AML-193 (cell line): ENCODE measurements at regions not wholly inside any gene's neighbourhood (a gene's known extent, or its start where the extent isn't known, plus 50 kb on each side); places are given as distances from the start of the nearest gene placed in this dataset.
"Not testable (repeated sequence)": the region's sequence is repeated elsewhere in the genome, so short reads cannot be mapped to it uniquely, and the experiment has no call there.

Experiments used
- DNase-seq, 2 experiments: peaks; one replicate each; lab custom pipeline; 2025; lab: John Stamatoyannopoulos, UW

DNA sequence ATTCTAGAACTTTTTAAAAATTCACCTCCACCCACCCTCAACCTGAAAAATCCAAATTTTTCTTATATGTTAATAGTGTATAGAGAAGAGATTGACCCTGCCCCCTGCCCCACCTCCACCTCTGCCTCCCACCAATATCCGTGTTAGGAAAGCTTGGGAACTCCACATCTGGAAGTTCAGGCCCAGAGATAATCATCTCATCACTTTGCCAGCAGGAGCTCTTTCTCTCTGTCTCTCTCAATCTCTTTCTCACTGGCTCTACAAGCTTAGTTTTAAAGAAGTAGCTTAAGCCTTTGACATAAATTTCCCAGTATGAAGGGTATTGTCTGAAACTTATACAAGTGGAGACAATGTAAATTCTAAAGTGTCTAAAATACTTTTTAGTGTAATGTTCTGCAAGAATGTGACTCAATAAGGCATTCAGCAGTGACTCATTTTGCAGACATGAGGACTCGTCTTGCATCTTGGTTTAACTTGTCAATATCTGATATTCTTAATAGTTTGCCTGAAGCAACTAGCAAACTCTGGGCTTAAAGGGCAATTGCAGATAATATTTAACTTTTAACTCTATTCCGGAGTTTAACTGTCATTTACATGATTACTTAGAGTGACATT is 299.8 kb upstream of the EPHA3 start:
- no peak for DNase-seq

DNA sequence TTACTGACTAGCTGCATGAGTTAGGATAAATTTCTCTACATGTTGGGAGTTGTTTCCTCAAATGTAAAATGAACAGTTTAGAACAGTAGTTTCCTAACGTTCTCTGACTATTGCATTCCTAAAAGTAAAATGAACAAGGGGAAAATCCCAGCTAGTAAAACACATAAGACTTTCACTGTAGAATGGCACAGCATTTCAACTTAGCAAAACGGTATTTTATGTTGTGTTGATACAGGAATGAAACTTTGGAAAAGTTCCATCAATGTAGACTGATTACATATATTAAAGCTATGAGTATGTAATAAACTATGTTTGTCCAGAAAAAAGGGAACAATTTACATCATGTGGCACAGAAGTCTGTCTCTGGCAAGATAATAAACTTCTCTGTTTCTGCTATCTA is 297.4 kb upstream of the EPHA3 start:
- DNase-seq, result no peak

DNA sequence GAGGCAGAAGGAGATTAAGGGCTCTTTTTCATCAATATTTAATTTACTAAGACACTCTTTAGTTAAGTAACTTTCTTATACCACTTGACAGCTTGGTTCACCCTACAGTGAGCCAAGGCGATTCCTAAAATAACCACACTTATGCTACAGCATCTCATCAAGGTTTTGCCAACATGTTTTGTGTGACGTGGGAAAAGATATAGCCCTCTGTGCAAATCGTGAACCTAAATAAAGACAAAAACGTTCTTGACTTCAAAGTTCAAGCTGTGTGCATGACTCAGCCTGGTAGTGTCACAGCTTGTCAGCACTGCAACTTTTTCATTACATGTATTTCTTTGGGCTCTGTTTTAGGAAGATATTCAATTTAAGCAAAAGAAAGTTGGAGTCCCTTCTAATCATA is 297.0 kb upstream of the EPHA3 start:
- no peak for DNase-seq

DNA sequence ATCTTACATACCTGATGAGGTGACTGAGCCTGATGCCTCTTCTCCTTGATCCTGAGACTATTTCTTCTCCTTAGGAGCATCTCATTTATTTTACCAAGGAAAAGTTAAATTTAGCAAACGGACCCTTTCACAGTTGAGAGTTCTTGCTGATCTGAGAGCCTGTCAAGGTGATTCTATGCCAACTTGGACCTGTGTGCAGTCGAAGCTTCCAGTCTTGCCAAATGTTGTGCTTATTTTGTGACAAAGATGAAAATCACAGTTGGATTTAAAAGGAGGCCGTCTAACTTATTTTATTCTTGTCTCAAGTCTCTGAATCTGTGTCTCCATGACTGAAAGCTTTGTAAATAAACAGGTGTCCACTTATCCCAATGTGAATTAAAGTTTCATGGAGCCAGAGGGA is 296.3 kb upstream of the EPHA3 start:
- no peak for DNase-seq

DNA sequence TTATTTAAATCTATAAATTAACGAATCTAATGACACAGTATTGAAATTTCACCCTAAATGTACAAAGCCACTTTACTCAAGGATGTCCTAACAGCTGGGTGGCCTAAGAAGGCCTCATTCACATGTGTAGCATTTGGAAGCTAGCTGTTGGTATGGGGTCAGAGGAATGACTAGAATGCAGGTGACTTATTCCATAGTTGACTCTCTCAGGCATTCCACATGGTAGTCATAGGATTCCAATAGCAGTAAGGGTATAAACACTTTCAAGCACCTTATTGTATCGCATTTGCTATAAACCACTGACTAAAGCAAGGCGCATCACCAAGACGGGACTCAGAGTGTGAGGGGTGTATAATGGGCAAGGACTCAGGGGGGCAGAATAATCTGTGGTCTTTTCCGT is 294.8 kb upstream of the EPHA3 start:
- DNase-seq, result no peak

- no peak for DNase-seq
Measured at GRCh38 chr3:88816445-88816844, 291.0 kb upstream of the EPHA3 start.

DNA sequence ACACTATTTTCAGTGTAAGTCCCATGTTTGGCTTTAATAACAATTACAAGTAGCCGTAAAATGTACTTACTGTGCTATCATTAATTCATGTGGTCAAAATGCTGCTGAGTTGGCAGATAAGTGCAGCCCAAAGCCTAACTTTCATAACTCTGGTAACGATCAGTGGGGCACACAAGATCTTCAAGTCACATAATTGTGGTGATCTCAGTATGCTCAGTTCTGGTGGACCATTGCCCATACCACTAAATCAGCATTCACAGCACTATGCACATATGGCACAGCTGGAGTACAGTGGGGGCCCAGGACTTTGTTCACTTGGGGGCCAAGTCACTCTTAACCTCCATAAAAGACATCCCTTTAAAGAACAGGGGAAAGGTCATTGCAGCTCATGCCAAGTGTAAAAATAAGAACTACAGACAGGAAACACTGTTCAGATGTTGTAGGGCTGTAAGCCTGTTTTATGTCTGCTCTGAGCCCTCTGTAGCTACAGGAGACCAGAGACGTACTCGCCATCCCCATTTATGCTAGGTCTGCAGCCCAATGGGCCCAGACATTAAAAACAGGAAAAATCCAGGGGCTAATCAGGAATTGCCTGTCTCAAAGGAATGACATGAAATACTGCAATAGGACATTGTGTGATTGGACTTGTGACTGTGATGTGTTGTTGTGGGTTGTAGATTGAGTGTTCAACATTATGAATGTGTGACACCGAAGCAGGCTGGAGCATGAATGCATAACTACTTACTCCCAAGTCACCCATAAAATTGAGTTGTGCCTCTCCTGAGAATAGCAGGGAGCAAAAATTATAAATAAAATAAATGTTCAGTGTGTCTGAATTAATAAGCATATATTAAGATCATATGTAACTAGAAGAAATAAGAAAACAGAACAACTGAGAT is 282.5 kb upstream of the EPHA3 start:
- no peak for DNase-seq

DNA sequence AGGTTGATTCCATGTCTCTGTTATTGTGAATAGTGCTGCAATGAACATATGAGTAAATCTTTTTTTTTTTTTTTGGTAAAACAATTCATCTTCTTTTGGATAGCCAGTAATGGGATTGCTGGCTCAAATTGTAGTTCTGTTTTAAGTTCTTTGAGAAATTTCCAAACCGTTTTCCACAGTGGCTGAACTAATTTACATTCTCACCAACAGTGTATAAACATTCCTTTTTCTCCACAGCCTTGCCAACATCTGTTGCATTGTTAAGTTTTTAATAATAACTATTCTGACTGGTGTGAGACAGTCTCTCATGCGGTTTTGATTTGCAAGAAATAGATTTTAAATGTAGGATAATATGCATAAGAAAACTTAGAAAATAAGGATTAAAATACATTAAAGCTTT is 279.0 kb upstream of the EPHA3 start:
- DNase-seq, result no peak

- DNase-seq, result no peak
Measured at GRCh38 chr3:88852606-88853005, 254.8 kb upstream of the EPHA3 start.

GRCh38 chr3:88863196-88863595 is 244.2 kb upstream of the EPHA3 start:
- DNase-seq, result no peak

DNA sequence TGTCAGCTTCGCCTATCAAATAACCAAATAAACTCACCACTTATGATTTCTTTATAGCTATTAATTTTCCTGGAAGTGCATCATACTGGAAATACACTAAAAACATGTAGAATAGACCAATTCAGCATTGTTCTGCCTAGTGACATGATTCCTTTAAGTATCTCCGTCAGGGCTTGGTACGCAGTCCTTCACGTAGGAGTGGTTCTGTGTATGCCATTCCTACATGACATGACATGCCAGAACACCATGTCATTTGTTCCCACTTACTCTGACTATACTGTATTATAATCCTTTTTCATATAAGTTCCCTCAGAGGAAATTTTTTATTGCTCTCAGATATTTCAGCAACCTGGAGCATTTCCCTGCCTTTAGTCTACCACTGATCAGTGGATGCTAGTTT is 230.7 kb upstream of the EPHA3 start:
- DNase-seq, result no peak

- DNase-seq, result no peak
Measured at GRCh38 chr3:88879905-88880304, 227.5 kb upstream of the EPHA3 start.

- DNase-seq, result no peak
Measured at GRCh38 chr3:88882121-88882520, 225.3 kb upstream of the EPHA3 start.

- DNase-seq, result not testable (repeated sequence)
Measured at GRCh38 chr3:88886624-88887023, 220.8 kb upstream of the EPHA3 start.

GRCh38 chr3:88896026-88896425 is 211.4 kb upstream of the EPHA3 start:
- no peak for DNase-seq

DNA sequence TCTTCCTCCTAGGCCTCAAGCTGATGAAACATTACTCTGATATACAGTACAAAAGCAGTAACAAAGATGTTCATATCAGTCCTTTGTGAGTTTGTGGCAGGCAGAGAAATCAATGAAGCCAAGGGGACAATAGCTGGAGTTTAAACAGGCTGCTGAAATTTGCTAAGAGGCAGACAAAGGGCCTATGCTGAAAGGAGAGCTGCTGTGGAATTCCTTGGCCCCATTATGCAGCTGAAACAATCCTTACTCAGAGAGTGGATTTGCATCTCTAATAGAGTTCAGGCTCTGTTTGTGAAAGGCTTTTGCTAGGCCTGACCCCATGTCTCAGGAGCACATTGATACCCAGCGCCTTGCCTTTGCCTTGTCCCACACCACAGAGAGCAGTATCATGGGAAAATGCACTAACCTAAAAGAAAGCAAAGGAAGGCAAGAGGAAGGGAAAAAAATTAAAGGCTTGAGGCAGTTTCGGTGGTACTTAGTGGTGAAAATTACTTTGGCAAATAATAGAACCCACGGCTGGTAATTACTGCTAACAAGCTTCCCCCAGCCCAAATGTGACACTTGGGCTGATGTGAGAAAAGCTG is 195.0 kb upstream of the EPHA3 start:
- DNase-seq, result no peak

- DNase-seq, result no peak
Measured at GRCh38 chr3:88918841-88919240, 188.6 kb upstream of the EPHA3 start.

GRCh38 chr3:88921986-88922385 is 185.4 kb upstream of the EPHA3 start:
- no peak for DNase-seq

- no peak for DNase-seq
Measured at GRCh38 chr3:88926221-88926620, 181.2 kb upstream of the EPHA3 start.

DNA sequence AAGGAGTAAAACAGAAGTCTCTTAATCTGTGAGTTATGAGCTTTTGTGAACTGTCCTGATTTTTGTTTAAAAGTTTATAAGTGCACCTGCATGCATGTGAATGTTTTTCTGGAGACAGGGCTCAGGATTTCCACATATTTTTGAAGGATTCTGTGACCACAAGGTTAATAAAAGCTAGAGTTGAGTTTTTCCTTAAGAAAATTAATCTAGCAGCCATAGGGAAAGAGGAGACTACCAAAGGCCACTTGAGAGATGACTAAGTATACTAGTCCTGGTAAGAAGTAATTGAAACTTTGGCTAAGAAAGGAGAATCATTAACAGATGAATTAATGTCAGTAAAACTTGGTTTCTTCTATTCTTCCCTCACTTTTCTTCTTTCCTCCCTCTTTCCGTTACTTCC is 176.8 kb upstream of the EPHA3 start:
- no peak for DNase-seq

DNA sequence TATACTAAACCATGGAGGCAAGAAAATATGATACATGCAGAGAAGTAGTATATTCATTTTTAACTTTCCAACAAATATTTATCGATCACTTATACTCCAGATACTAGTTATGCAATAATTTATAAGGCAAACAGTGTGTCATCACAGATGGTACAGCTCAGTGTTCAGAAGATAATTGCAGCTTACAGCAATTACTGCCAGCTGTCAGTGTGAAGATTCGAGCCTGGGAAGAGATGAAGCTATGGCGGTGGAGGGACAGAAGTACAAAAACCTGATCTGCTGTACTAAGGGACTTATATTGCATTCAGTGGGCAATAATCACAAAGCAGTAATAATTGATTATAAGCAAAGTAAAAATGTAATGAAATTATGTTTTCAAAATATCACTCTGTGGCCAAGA is 170.6 kb upstream of the EPHA3 start:
- no peak for DNase-seq

GRCh38 chr3:88940296-88940695 is 167.1 kb upstream of the EPHA3 start:
- no peak for DNase-seq

DNA sequence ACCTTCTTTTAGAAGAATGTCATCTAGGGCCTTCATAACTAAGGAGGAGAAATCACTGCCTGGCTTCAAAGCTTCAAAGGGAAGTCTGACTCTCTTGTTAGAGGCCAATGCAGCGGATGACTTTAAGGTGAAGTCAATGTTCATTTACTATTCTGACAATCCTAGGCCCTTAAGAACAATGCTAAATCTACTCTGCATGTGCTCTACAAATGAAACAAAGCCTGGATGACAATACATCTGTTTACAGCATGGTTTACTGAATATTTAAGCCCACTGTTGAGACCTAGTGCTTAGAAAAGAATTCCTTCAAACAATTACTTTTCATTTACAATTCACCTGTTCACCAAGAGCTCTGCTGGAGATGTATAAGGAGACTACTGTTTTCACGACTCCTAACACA is 160.4 kb upstream of the EPHA3 start:
- no peak for DNase-seq
